ENCODE measurements at regions not wholly inside any gene's neighbourhood (a gene's known extent, or its start where the extent isn't known, plus 50 kb on each side); places are given as distances from the start of the nearest gene placed in this dataset.

- H3K9me2 ChIP-seq (ENCODE audit: insufficient read depth, low read length): no peaks in the 10 kb centered on the region
- H2AFZ ChIP-seq (ENCODE audit: low read depth, low read length): no peak overlapping the region
- no peaks in the 10 kb centered on the region for H3K36me3 ChIP-seq (ENCODE audit: insufficient read depth, low read length)
- H3F3A ChIP-seq (ENCODE audit: insufficient read depth, low read length, poor library complexity, severe bottlenecking): no peaks in the 10 kb centered on the region
- H3K4me2 ChIP-seq (ENCODE audit: low read length): no peak overlapping the region
- H3K27ac ChIP-seq (ENCODE audit: low read length): no peak overlapping the region
- no peaks in the 10 kb centered on the region for H4K20me1 ChIP-seq (ENCODE audit: insufficient read depth)
- no peak overlapping the region for H3K4me3 ChIP-seq (ENCODE audit: low read length)
- H3K9ac ChIP-seq (ENCODE audit: low read length): no peak overlapping the region
- no peak for TF ChIP-seq TAF1 (IDR thresholded peaks at IDR 0.05; ENCODE audit: low read depth)
- TF ChIP-seq CTCF (IDR thresholded peaks at IDR 0.05; ENCODE audit: poor library complexity, severe bottlenecking): no peak
- no peak for TF ChIP-seq SMC3 (conservative IDR thresholded peaks at IDR 0.05; ENCODE audit: poor library complexity)
- no peak for TF ChIP-seq RAD21 (conservative IDR thresholded peaks at IDR 0.05)
- TF ChIP-seq MXI1 (conservative IDR thresholded peaks at IDR 0.05; ENCODE audit: poor library complexity, severe bottlenecking): no peak
- no peak for TF ChIP-seq REST (IDR thresholded peaks at IDR 0.05; ENCODE audit: borderline replicate concordance)
- TF ChIP-seq EP300 (conservative IDR thresholded peaks at IDR 0.05; ENCODE audit: poor library complexity, severe bottlenecking): no peak
- TF ChIP-seq EZH2 (IDR thresholded peaks at IDR 0.05; ENCODE audit: borderline replicate concordance, insufficient read depth, low read length, poor library complexity, severe bottlenecking): no peak
- TF ChIP-seq POLR2AphosphoS5 (IDR thresholded peaks at IDR 0.05): no peak
- no peaks in the 10 kb centered on the region for H3K27me3 ChIP-seq (ENCODE audit: insufficient read depth, low read depth, low read length)
- no peaks in the 10 kb centered on the region for H3K9me3 ChIP-seq (ENCODE audit: low read length)
- H3K79me2 ChIP-seq (replicated peaks; ENCODE audit: insufficient read depth, low read length): no peaks in the 10 kb centered on the region
Observed at GRCh38 chr9:89238424-89238823, 59.8 kb upstream of the SHC3 start.

DNA sequence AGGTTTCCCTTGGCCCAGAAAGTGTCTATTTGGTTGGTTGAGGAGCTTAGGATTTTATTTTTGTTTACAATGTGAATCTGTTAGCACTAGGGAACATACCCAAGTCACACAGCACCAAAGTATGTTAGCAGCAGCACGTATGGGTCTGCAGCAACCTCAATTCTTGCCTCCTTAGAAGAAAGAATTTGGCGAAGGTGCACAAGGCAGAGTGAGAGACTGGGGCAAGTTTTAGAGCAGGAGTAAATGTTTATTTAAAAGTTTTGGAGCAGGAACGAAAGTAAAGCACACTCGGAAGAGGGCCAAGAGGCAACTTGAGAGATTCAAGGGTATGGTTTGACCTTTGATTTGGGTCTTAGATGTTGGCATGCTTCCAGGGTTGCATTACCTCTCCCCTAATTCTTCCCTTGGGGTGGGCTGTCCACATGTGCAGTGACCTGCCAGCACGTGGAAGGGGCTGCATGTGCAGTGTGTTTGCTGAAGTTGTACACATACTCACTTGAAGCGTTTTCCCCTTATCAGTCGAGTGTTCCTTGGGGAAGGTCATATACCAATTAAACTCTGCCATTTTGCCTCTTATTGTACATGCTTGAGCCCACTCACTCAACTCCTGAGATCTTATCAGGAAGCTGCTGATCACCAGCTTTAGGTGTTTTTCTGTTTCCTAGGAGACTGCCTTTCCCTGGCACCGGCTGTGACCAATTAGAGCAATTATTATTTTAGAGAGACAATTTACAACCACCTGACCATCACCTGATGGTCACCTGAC is 64.9 kb upstream of the SHC3 start:
- Histone ChIP-seq H3K27me3 (ENCODE audit: insufficient read depth, low read depth, low read length) (no peaks in the 10 kb centered on the region), H3K9me3 (ENCODE audit: low read length) (no peaks in the 10 kb centered on the region), H3K36me3 (ENCODE audit: insufficient read depth, low read length) (no peaks in the 10 kb centered on the region), H3K9ac (ENCODE audit: low read length) (no peak overlapping the region), H3K4me2 (ENCODE audit: low read length) (no peak overlapping the region), H3K27ac (ENCODE audit: low read length) (no peak overlapping the region), H3K4me3 (ENCODE audit: low read length) (no peak overlapping the region), H3K79me2 (replicated peaks; ENCODE audit: insufficient read depth, low read length) (no peaks in the 10 kb centered on the region), H3K9me2 (ENCODE audit: insufficient read depth, low read length) (no peaks in the 10 kb centered on the region), H4K20me1 (ENCODE audit: insufficient read depth) (no peaks in the 10 kb centered on the region), H3F3A (ENCODE audit: insufficient read depth, low read length, poor library complexity, severe bottlenecking) (no peaks in the 10 kb centered on the region), H2AFZ (ENCODE audit: low read depth, low read length) (no peak overlapping the region)
- no peak for TF ChIP-seq POLR2AphosphoS5 (IDR thresholded peaks at IDR 0.05)
- TF ChIP-seq MXI1 (conservative IDR thresholded peaks at IDR 0.05; ENCODE audit: poor library complexity, severe bottlenecking): no peak
- TF ChIP-seq TAF1 (IDR thresholded peaks at IDR 0.05; ENCODE audit: low read depth): no peak

Measured in neural cell (in vitro differentiated cells).